Cortex of kidney (tissue), 1 donor: ENCODE measurements at regions not wholly inside any gene's neighbourhood (a gene's known extent, or its start where the extent isn't known, plus 50 kb on each side); places are given as distances from the start of the nearest gene placed in this dataset.

Source experiments
- DNase-seq: peaks from one replicate; lab custom pipeline; 2025; lab: John Stamatoyannopoulos, UW

DNA sequence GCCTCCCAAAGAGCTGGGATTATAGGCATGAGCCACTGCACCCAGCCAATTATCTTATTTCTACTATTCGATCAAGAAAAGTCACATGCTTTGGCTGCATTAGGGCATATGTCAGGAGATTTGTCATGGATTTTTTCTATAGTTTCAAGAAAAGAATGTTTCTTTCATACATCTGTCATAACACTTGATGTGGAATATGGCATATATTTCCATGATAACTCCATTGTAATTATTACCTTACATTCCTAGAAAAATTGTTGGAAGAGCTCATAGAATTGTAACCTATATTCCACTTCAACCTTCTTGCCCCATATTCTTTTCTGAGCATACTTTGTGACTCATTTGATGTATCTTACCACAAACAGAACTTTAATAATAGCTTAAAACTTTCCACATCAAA lies 740.9 kb upstream of the FLRT2 start:
- no peak for DNase-seq

DNA sequence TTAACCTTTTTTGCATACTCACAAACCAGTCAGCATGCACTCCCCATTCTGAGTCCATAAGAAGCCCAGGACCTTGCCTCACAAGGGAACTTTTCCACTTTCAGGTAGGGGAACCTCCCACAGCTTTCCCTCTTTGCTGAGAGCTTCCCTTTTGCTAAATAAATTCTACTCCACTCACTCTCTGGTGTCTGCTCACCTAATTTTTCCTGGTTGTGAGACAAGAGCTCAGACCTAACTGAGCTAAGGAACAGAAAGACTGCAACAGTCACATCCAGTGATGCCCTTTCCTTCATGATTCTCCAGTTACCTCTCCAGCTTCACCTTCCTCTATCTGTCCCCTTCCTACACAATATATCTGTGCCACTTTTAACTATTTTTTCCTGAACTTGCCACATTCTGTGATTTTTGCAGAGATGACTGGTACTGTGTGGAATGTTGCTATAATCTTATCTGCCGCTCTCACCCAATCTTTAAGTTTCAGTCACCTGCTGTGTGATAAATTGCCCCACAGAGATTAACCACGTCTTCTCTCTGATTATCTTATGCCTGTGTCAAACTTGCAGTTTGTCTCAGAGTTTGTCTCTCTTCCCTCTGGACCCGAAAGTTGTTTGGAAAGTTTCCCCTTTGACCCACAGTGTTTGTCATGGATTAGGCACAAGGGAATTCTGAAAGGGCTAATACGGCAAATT lies 737.1 kb upstream of the FLRT2 start:
- no peak for DNase-seq

DNA sequence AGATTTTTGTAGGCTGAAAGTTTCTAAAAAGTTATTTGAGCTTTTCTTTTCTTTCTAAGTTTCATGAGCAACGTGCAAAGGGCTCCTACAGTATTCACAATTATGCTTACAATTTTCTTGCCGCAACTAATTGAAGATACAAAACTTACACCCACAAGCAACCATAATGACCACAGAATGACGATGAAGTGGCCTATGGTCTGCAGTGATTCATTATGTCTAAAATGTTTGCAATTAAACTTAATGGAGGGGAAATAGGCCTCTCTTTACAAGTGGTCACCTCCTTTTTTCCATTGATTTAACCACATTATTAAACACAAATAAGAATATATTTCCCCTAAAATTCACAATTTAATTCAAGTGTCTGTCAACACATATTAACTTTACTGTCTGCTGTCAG lies 732.6 kb upstream of the FLRT2 start:
- no peak for DNase-seq

DNA sequence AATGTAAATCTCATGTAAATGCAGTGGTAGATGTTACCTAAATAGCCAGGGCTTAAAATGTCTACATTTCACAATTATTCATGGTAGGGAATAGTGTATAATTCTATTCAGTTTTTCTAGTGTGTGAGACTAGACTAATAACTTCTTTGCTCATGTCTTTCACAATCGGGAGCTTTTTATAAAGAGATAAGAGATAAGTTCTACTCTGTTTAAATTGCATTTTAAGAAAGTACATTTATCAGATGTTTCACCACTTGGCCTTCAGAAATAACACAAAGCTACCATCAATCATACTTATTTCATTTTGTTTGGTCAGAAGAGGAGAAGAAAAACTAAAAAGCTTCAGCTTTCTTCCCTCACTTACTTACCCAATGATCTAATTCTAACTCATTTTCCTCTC lies 725.5 kb upstream of the FLRT2 start:
- no peak for DNase-seq

DNA sequence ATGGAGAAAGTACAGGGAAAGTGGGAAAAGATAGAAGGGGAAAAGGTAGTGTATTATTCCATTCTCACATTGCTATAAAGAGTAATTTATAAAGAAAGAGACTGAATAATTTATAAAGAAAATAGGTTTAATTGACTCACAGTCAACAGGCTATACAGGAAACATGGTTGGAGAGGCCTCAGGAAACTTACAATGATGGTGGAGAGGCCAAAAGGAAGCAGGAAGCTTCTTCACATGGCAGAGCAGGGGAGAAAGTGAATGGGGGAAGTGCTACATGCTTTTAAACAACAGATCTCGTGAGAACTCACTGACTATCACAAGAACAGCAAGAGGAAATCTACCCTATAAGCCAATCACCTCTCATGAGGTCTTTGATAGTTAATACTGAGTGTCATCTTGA lies 725.0 kb upstream of the FLRT2 start:
- no peak for DNase-seq

DNA sequence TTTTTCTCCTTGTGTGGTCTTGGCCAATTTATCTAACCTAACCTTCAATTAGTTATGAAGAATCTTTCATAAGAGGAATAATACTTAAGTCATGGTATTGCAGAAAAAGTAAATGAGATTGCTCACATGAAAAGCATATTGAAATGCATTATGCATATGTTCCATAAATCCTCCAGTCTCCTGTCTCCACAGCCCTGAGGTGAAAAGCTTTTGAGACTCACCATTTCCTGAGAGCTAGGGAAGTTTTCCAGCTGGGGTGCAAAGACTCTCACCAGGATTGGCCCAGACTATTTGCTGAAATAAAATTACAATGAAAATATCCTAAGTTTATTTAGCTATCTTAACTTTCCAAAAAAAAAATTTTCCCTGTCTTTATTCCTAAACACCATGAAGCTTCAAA lies 723.8 kb upstream of the FLRT2 start:
- DNase-seq, result no peak

DNA sequence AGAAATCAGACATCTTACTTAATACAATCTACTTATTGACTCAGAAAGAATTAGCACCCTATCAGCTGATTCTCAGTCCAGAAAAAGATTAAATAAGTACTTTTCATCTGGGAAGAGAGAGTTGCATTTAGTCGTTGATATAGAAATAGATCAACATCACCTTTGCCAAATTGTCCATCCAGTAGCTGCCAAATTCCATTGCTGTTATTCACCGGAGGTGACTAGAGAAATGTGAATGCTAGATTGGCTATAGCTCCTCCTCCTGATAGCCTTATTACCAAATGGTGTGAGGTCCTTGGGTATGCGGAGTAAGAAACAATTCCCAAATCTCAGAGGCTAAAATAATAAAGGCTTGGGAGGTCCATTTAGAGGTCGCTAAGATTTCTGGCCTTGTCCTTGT lies 723.3 kb upstream of the FLRT2 start:
- no peak for DNase-seq

DNA sequence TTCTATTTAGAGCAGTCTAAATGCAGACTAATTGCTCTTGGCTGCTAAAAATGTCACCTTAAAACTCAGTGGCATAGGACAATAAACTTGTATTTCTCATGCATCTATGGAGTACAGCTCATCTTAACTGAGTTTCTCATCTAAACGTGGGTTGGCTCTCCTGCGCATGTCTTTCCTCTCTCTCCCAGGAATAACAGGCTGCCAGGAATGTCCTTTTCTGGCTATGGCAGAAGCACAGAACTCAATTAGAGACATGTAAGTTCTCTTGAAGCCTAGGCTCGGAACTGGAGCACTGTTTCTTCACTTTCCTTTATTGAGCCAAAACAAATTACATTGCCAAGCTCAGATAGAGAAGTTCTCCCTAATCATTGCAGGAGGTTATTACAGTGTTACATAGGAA lies 722.3 kb upstream of the FLRT2 start:
- no peak for DNase-seq

DNA sequence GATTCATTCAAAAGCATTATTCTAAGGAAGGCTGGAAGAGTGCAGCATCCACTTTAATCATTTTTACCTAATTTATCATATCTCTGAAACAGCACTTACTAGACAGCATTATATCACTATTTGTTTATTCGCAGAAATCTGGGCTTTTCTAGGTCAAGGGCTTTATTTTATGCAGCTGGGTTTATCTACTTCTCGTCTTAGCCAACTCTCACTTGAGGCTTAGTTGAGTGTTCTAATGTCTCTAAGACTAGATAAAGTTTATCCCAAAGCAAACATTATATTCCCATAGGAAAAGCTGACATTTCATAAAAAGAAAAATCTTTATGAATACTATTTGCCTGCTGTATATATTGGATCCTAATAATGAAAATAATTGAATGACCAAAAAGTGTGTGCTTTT lies 720.8 kb upstream of the FLRT2 start:
- no peak for DNase-seq

DNA sequence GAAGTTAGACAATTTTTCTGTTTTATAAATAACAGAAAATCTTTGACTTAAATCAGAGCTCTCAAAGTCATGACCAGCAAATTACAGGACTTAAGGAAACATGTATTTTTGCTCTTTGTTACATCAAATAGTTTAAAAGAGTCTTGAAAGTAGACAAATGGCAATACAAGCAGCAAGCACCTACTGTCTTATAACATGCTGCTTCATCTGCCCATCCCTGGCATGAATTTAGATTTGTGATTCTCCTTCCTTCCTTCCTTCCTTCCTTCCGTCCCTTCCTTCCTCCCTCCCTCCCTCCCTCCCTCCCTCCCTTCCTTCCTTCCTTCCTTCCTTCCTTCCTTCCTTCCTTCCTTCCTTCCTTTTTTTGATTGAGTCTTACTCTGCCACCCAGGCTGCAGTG lies 715.6 kb upstream of the FLRT2 start:
- no peak for DNase-seq

DNA sequence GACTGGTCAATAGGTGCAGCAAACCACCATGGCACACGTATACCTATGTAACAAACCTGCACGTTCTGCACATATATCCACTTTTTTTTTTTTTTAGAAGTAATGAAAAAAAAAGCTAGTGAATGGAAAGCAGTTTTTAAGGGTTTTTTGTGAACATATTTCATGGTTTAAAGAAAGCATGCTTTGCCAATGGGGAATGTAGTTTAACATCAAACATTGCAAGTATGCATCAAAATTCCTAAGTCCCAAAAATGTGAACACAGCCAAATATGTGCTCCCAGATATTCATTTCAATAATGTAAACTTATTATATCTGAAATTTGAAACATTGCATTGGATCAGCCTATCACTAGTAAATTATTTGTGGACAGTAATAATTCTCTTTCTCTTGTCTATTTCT lies 710.4 kb upstream of the FLRT2 start:
- no peak for DNase-seq

DNA sequence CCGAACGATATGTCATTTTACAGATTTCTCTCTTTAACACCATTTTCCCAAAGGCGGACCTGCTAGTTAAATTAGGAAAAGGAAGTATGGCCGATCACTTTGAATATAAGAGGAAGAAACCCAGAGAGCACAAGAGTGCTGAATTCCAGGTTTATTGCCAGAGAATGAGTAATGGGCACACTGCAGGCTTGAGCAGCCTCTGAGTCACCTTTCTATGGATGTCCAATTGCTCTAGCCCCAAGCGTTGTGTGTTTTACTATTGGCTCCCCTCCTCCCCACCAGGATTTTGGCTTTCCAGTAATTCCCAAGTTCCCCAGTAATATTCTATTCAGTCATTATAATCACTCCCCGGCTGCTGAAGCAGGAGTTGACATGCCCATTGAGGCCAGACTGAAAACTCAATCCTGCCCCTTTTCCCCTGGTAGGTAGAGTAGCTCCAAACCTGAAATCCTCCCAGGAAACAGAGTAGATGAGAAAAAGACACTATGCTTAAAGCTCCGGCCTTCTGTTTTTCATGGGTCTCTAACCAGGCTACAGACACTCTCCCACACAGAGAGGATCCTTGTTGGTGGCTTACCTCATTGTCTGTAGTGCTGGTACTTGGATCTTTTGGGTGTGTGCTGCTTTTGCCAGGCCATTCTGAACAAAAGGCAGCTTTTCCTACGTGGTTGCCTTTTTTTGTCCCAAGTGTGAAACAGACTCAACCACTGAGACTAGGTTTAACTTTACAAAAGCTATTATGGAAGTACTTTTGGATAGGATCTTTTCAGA lies 704.3 kb upstream of the FLRT2 start:
- no peak for DNase-seq

DNA sequence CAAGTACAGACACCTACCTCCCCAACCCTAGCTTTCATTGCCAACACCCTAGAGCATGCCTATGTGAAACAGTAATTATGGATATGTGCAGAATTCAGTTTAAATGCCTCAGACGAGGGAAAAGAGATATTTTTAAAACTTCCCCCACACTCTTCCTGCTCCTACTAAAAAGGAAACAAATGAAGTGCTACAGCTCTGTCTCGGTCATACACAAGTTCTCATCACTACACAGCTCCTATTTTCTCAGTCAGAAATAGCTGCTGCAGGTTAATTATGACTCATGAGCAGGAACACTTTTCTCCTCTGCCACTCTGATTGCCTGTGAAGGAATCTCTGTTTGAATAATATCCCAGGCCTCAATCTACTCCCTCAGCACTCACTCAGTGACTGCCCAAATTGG lies 703.6 kb upstream of the FLRT2 start:
- DNase-seq, result no peak

DNA sequence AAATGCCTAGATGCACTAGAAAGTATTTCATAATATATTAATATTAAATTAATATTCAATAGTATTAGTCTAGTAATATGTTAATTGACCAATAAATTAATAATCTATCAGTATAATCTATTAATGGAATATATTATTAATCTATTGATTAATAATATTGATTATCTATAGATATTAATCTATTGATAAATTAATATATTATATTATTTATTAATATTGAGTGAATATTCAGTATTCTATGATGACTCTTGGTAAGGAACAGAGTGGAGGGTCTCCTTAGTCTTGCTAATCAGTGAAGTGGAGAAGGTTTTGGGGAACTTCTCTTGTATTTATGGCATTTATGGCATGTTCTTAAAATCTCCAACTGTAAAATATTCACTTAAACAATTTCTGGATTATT lies 679.3 kb upstream of the FLRT2 start:
- no peak for DNase-seq

DNA sequence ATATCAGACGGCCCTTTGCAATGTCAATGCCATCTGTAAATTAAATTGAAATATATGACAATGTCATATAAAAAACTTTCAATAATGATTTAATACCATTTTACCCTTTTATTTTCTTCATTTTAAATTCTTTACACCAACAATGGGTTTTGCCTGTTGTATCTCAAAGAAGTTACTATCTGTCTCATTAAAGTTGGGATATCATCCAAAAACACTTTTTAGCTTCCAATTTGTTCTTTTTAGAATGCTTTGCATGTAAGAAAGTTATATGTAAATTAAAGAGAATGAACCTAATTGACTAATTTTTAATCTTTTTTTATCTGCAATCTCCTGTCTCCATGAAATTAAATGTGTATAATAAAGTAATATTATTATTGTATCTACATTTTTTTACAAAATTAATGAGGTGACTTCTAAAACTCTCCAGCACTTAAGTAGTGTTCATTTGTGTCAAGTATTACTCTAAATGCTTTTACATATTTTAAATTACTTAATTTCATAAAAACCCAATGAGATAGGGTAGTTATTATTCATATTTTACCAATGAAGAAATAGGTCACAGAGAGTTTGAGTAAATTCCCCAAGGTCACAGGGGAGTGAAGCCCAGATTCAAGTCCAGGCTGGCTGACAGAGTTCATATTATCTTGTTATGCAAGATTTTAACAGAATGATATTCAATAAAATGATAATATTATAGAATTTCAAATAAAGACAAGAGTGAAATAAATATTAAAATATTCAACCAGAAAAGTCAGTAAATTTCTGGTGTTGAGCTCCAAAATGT lies 673.0 kb upstream of the FLRT2 start:
- no peak for DNase-seq

DNA sequence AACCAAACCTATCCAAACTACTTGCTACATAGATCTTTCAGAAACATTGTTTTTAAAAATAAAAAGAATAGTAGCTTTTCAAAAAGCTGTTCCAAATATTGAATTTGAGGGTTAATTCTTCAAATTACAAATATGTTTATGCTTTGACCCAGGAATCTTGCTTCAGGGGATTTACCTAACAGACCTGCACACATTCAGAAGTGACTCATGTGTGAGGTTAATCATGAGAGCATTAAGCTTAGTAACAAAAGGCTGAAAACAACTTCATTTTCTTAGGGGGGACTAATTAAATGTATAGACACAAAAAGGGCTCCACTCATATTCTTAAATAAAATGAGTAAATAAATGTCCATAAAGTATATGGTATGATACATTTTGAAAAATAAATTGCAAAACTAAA lies 672.4 kb upstream of the FLRT2 start:
- no peak for DNase-seq

DNA sequence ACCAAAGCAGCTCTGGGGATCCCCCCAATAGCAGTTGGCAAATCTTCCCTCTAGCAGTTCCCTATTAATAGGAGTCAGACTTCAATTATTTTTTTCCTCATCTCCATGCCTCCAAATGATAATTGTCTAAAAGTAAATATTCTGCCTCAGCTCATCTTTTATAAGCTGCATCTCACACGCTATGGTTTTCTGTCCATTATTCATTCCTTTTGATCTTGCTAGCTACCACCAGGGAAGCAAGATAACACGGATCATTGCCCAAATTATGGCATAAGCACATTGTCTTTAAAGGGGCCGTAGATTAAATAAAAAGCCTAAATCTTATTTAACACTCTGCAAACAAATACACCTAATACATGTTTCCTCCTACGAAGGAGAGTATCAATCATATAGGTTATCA lies 670.8 kb upstream of the FLRT2 start:
- no peak for DNase-seq

DNA sequence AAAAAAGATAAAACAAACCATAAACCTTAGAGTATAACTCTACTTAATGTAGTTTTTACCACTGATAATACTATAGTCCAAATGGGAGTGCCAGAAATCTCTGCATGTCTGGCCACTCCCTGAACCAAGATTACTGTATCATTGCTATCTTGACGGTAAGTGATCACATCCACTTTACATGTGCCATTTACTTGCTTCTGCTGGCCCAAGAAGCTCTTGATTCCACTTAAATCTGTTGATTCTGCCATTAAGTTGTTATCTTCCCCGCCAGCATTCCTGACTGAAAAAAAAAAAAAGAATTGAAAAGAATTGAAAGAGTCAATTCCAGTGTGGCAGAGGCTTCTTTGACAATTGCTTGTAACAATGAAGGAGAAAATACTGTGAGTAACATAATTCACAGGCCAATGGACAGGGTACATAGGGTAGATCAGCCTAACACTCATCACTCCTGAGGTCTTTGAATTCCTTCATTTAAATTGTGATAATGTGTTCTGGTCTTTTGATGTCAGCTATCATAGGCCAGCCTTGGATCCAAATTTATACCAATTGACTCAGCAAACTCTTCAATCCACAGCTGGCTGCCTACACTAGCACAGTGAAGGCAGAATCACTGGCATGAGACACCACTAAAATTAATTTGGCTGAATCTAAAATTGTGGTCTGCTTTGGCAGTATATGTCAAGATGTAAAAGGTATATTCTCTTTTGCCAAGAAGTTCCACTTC lies 665.2 kb upstream of the FLRT2 start:
- no peak for DNase-seq

DNA sequence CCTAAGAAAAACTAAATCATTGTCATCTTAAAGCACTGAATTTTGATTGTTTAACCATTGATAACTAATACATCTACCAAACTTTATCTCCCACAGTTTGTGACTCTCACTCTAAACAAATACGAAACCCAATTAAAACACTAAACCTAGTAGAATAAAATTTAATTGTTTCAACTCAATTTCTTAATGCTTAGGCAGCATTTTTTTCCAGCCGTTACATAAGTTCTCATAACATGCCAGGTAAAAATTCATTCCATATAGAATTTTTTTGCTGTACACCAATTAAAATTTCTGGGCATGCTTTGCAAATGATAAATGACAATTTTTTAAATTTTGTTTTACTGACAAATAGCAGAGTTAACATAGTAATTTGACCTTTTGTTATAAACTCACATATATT lies 658.2 kb upstream of the FLRT2 start:
- DNase-seq, result no peak

DNA sequence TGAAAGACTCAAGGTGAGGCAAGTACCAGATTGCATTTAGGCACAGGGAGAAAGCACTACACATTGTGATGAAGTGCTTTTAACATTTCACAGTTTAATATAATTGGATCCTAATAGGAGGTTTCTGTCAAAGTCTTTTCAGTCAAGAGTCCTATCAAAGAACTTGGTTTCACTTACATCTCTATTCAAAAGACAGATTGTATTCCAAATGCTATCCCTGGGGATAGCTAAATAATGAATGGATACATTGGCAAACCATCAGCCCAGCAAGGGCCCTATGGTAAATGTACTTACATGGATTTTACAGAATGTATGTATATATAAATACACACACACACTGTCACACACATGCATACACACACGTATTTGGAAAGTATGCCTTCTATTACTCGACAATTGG lies 655.5 kb upstream of the FLRT2 start:
- DNase-seq, result no peak

DNA sequence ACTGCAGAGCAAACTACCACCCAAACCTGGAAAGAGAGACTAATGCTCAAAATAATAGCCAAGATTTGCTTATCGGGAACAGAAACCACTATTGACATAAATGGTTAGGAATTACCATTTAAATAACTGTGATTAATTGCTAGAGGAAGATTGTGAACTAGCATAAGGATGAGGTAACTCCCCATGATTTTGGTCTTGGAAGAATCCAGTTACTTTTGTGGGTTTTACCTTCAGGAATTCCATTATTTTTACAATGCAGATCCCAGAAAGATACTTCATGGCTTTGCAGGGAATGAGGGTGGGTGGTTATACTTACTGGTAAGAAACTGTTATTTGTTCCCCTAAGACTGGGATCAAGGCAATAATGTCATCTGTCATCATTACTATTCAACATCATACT lies 652.9 kb upstream of the FLRT2 start:
- no peak for DNase-seq

DNA sequence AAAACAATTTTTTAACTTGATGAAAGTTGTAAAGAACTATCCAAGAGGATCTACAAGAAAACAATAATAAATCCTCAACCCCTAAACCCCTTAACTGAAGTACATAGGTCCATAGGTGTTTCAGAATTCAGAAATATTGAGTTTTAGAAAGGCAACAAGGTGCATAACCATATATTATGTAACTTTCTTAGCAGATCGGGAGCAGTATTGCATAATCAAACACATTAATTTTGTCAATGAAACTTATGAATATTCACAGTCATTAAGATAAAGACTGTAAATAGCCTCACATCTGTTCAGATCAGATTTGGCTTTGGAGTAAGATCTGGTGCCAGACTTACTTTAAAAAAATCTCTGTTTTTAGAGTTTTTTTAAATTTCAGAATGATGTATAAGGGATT lies 647.1 kb upstream of the FLRT2 start:
- DNase-seq, result no peak

DNA sequence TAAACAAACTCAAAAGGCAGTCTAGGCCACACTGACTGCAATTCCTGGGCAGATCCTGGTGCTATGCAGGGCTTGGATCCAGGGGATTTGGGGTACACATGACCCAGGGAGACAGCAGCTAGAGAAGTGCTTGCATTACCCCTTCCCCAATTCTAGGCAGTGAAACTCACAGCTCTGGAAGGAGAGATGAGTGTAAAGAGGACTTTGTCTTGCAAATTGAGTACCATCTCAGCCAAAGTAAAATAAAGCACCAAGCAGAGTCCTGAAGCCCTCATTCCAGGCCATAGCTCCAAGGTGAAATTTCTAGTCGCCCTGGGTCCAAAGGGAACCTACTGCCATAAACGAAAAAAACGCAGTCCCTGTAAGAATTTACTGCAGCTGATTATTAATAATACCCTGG lies 644.9 kb upstream of the FLRT2 start:
- no peak for DNase-seq
